Neuron (in vitro differentiated cells): ENCODE measurements at regions not wholly inside any gene's neighbourhood (a gene's known extent, or its start where the extent isn't known, plus 50 kb on each side); places are given as distances from the start of the nearest gene placed in this dataset.
A peak's percentile ranks its signal among the peaks of the same experiment; 100 is the strongest.

Experiments used
- H2AFZ ChIP-seq: one replicate; pipeline ENCODE4 v1.6.1; 2013; ENCODE audit warnings: low read depth, mild to moderate bottlenecking, inconsistent platforms, low read length, moderate library complexity
- H3K27me3 ChIP-seq: one replicate; pipeline ENCODE4 v1.6.1; 2013; ENCODE audit warnings: low read length; ENCODE audit not compliant: insufficient read depth
- H3K36me3 ChIP-seq: one replicate; pipeline ENCODE4 v1.6.1; 2013; ENCODE audit warnings: low read length; ENCODE audit not compliant: insufficient read depth
- H3K4me1 ChIP-seq: one replicate; pipeline ENCODE4 v1.6.1; 2013; ENCODE audit warnings: low read length; ENCODE audit not compliant: insufficient read depth
- H3K4me3 ChIP-seq: 2 replicates; pipeline ENCODE4 v1.5.1; 2013; ENCODE audit warnings: mild to moderate bottlenecking, low read length, moderate library complexity
- H3K9me3 ChIP-seq: one replicate; pipeline ENCODE4 v1.6.1; 2013; ENCODE audit warnings: low read length

- no peak overlapping the region for H3K4me3 ChIP-seq
- H3K9me3 ChIP-seq = no peaks in the 10 kb centered on the region
- H3K36me3 ChIP-seq = no peaks in the 10 kb centered on the region
- no peaks in the 10 kb centered on the region for H3K4me1 ChIP-seq
- H2AFZ ChIP-seq = no peak overlapping the region
- H3K27me3 ChIP-seq = no peaks in the 10 kb centered on the region
Measured at GRCh38 chr5:88997937-88998336, 115.0 kb upstream of the MEF2C start.

GRCh38 chr5:88984040-88984439 is 101.1 kb upstream of the MEF2C start:
- no peaks in the 10 kb centered on the region for H3K36me3 ChIP-seq
- no peaks in the 10 kb centered on the region for H3K9me3 ChIP-seq
- H2AFZ ChIP-seq = no peak overlapping the region
- no peaks in the 10 kb centered on the region for H3K27me3 ChIP-seq
- no peaks in the 10 kb centered on the region for H3K4me1 ChIP-seq
- no peak overlapping the region for H3K4me3 ChIP-seq

GRCh38 chr5:88979726-88980125 is 96.7 kb upstream of the MEF2C start:
- H3K9me3 ChIP-seq = no peaks in the 10 kb centered on the region

GRCh38 chr5:88979244-88979643 is 96.3 kb upstream of the MEF2C start:
- Histone ChIP-seq H2AFZ (no peak overlapping the region), H3K9me3 (no peaks in the 10 kb centered on the region), H3K4me3 (no peak overlapping the region), H3K4me1 (no peaks in the 10 kb centered on the region), H3K36me3 (no peaks in the 10 kb centered on the region), H3K27me3 (no peaks in the 10 kb centered on the region)

More at GRCh38 chr5:88979726-88980125, 96.7 kb upstream of the MEF2C start:
- H3K4me3 ChIP-seq = no peak overlapping the region
- H3K27me3 ChIP-seq = no peaks in the 10 kb centered on the region
- no peaks in the 10 kb centered on the region for H3K36me3 ChIP-seq
- H2AFZ ChIP-seq = no peak overlapping the region
- H3K4me1 ChIP-seq = no peaks in the 10 kb centered on the region

- no peak overlapping the region for H3K4me3 ChIP-seq
- no peaks in the 10 kb centered on the region for H3K4me1 ChIP-seq
- no peaks in the 10 kb centered on the region for H3K36me3 ChIP-seq
- H3K9me3 ChIP-seq = no peaks in the 10 kb centered on the region
- no peaks in the 10 kb centered on the region for H3K27me3 ChIP-seq
- H2AFZ ChIP-seq = no peak overlapping the region
Measured at GRCh38 chr5:88976914-88977313, 93.9 kb upstream of the MEF2C start.

GRCh38 chr5:88967633-88968585 is 84.9 kb upstream of the MEF2C start:
- Histone ChIP-seq H3K27me3 (no peaks in the 10 kb centered on the region), H3K9me3 (no peaks in the 10 kb centered on the region), H3K4me3 (no peak overlapping the region), H3K4me1 (no peaks in the 10 kb centered on the region), H3K36me3 (no peaks in the 10 kb centered on the region), H2AFZ (peak overlapping the region; percentile 20)

- Histone ChIP-seq H3K4me3 (no peak overlapping the region), H3K27me3 (no peaks in the 10 kb centered on the region), H3K36me3 (no peaks in the 10 kb centered on the region)
Measured at GRCh38 chr5:88964831-88965230, 81.8 kb upstream of the MEF2C start.

GRCh38 chr5:88957013-88957412 is 74.0 kb upstream of the MEF2C start:
- H3K27me3 ChIP-seq = no peaks in the 10 kb centered on the region
- H2AFZ ChIP-seq = no peak overlapping the region
- no peak overlapping the region for H3K4me3 ChIP-seq

More at GRCh38 chr5:88964831-88965230, 81.8 kb upstream of the MEF2C start:
- no peaks in the 10 kb centered on the region for H3K4me1 ChIP-seq
- H3K9me3 ChIP-seq = no peaks in the 10 kb centered on the region
- no peak overlapping the region for H2AFZ ChIP-seq

GRCh38 chr5:88956416-88956815 is 73.4 kb upstream of the MEF2C start:
- no peaks in the 10 kb centered on the region for H3K4me1 ChIP-seq

More at GRCh38 chr5:88957013-88957412, 74.0 kb upstream of the MEF2C start:
- Histone ChIP-seq H3K9me3 (no peaks in the 10 kb centered on the region), H3K36me3 (no peaks in the 10 kb centered on the region), H3K4me1 (no peaks in the 10 kb centered on the region)

GRCh38 chr5:88955403-88955802 is 72.4 kb upstream of the MEF2C start:
- Histone ChIP-seq H3K4me1 (no peaks in the 10 kb centered on the region), H3K36me3 (no peaks in the 10 kb centered on the region), H3K4me3 (no peak overlapping the region), H3K27me3 (no peaks in the 10 kb centered on the region), H2AFZ (no peak overlapping the region), H3K9me3 (no peaks in the 10 kb centered on the region)

More at GRCh38 chr5:88956416-88956815, 73.4 kb upstream of the MEF2C start:
- Histone ChIP-seq H3K4me3 (no peak overlapping the region), H3K9me3 (no peaks in the 10 kb centered on the region), H2AFZ (no peak overlapping the region), H3K27me3 (no peaks in the 10 kb centered on the region), H3K36me3 (no peaks in the 10 kb centered on the region)

- peaks cover under 1% of the 10 kb centered on the region for H3K4me1 ChIP-seq
- H3K27me3 ChIP-seq = no peaks in the 10 kb centered on the region
- no peak overlapping the region for H3K4me3 ChIP-seq
- no peak overlapping the region for H2AFZ ChIP-seq
- no peaks in the 10 kb centered on the region for H3K9me3 ChIP-seq
- no peaks in the 10 kb centered on the region for H3K36me3 ChIP-seq
Measured at GRCh38 chr5:88954511-88954910, 71.5 kb upstream of the MEF2C start.

- Histone ChIP-seq H2AFZ (no peak overlapping the region), H3K9me3 (no peaks in the 10 kb centered on the region), H3K36me3 (no peaks in the 10 kb centered on the region), H3K4me1 (peaks cover 10% of the 10 kb centered on the region), H3K27me3 (no peaks in the 10 kb centered on the region), H3K4me3 (no peak overlapping the region)
Measured at GRCh38 chr5:88952996-88953643, 70.1 kb upstream of the MEF2C start.

GRCh38 chr5:88952344-88952743 is 69.4 kb upstream of the MEF2C start:
- Histone ChIP-seq H3K4me1 (peaks cover 10% of the 10 kb centered on the region), H3K36me3 (no peaks in the 10 kb centered on the region), H3K27me3 (no peaks in the 10 kb centered on the region), H2AFZ (no peak overlapping the region), H3K9me3 (no peaks in the 10 kb centered on the region), H3K4me3 (no peak overlapping the region)
